Smooth muscle cell (in vitro differentiated cells): ENCODE measurements at regions not wholly inside any gene's neighbourhood (a gene's known extent, or its start where the extent isn't known, plus 50 kb on each side); places are given as distances from the start of the nearest gene placed in this dataset.

ENCODE experiments used
- DNase-seq: peaks from one replicate; lab custom pipeline; 2025; ENCODE audit not compliant: unreplicated experiment; lab: John Stamatoyannopoulos, UW
- H2AFZ ChIP-seq: fragments of 200-600 bp; sonication (generic); 2 replicates; pipeline ENCODE4 v1.6.0; 2016; ENCODE audit warnings: antibody characterized with exemption, low read depth, mild to moderate bottlenecking
- H3F3A ChIP-seq: fragments of 200-600 bp; sonication (generic); 2 replicates; pipeline ENCODE4 v1.6.0; 2017; ENCODE audit warnings: antibody characterized with exemption, low read depth
- H3K27ac ChIP-seq: fragments of 200-600 bp; sonication (generic); 2 replicates; pipeline ENCODE4 v1.5.1; 2016; ENCODE audit warnings: low read depth, mild to moderate bottlenecking
- H3K27me3 ChIP-seq: fragments of 200-600 bp; sonication (generic); 2 replicates; pipeline ENCODE4 v1.6.1; 2016; ENCODE audit warnings: low read depth, mild to moderate bottlenecking
- H3K36me3 ChIP-seq: fragments of 200-600 bp; sonication (generic); 2 replicates; pipeline ENCODE4 v1.5.1; 2016; ENCODE audit warnings: low read depth
- H3K4me1 ChIP-seq: fragments of 200-600 bp; sonication (generic); 2 replicates; pipeline ENCODE4 v1.5.1; 2016; ENCODE audit warnings: low read depth
- H3K4me2 ChIP-seq: fragments of 200-600 bp; sonication (generic); 2 replicates; pipeline ENCODE4 v1.6.0; 2016; ENCODE audit warnings: mild to moderate bottlenecking
- H3K4me3 ChIP-seq: fragments of 200-600 bp; sonication (generic); 2 replicates; pipeline ENCODE4 v1.5.1; 2016; ENCODE audit warnings: mild to moderate bottlenecking
- H3K79me2 ChIP-seq: fragments of 200-600 bp; sonication (generic); 2 replicates; pipeline ENCODE4 v1.6.0; 2016; ENCODE audit warnings: low read depth, mild to moderate bottlenecking
- H3K9ac ChIP-seq: fragments of 200-600 bp; sonication (generic); 2 replicates; pipeline ENCODE4 v1.6.0; 2016; ENCODE audit warnings: low read depth
- H3K9me3 ChIP-seq: fragments of 200-600 bp; sonication (generic); replicated peaks from 2 replicates; pipeline ENCODE4 v1.5.1; 2016; ENCODE audit warnings: low read depth
- H4K20me1 ChIP-seq: fragments of 200-600 bp; sonication (generic); 2 replicates; pipeline ENCODE4 v1.6.0; 2016; ENCODE audit warnings: low read depth
- WGBS: methylation state at CpG from one replicate; pipeline ENCODE4 v1.1.7; 2016; ENCODE audit warnings: low lambda C conversion rate; 5-methylcytosine and 5-hydroxymethylcytosine counted together
- TF ChIP-seq, protein P1 (sequence below): fragments of 200-600 bp; sonication (generic); IDR thresholded peaks from 2 replicates; pipeline ENCODE4 v1.5.1; 2017; ENCODE audit warnings: borderline replicate concordance, mild to moderate bottlenecking, antibody characterized with exemption; ENCODE audit not compliant: insufficient read depth, poor library complexity, severe bottlenecking

DNA sequence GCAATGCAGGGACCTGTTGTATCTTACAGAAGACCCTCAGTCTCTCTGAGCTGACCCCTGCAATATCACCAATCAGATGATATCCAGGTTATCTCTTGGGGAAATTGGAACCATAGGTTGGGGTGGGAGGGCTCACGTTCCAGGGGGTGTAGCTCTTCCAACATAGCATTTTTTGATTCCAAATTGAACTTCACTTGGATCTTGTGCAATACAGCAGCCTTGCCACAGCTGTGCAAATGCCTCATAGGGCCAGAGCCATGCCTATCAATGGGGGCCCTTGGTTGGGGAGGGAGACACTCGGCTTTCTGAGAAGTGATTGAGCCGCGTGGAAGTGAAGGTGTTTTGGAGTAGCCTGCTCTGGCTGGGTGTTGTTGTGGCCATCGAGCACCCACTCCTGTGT is 117.2 kb upstream of the PITX1 start:
- Histone ChIP-seq H3K27ac (no peak overlapping the region), H3K27me3 (no peaks in the 10 kb centered on the region), H3K4me2 (no peak overlapping the region), H3K4me3 (no peak overlapping the region), H3F3A (no peaks in the 10 kb centered on the region), H3K36me3 (no peaks in the 10 kb centered on the region), H4K20me1 (no peaks in the 10 kb centered on the region), H3K9me3 (no peaks in the 10 kb centered on the region), H3K9ac (no peak overlapping the region), H3K4me1 (peaks cover 11% of the 10 kb centered on the region), H3K79me2 (no peaks in the 10 kb centered on the region), H2AFZ (no peak overlapping the region)
- DNase-seq = no peak
- 92% methylated on average over 5 of the region's 5 CpGs for WGBS
- TF ChIP-seq, protein P1, sequence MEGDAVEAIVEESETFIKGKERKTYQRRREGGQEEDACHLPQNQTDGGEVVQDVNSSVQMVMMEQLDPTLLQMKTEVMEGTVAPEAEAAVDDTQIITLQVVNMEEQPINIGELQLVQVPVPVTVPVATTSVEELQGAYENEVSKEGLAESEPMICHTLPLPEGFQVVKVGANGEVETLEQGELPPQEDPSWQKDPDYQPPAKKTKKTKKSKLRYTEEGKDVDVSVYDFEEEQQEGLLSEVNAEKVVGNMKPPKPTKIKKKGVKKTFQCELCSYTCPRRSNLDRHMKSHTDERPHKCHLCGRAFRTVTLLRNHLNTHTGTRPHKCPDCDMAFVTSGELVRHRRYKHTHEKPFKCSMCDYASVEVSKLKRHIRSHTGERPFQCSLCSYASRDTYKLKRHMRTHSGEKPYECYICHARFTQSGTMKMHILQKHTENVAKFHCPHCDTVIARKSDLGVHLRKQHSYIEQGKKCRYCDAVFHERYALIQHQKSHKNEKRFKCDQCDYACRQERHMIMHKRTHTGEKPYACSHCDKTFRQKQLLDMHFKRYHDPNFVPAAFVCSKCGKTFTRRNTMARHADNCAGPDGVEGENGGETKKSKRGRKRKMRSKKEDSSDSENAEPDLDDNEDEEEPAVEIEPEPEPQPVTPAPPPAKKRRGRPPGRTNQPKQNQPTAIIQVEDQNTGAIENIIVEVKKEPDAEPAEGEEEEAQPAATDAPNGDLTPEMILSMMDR = no peak

DNA sequence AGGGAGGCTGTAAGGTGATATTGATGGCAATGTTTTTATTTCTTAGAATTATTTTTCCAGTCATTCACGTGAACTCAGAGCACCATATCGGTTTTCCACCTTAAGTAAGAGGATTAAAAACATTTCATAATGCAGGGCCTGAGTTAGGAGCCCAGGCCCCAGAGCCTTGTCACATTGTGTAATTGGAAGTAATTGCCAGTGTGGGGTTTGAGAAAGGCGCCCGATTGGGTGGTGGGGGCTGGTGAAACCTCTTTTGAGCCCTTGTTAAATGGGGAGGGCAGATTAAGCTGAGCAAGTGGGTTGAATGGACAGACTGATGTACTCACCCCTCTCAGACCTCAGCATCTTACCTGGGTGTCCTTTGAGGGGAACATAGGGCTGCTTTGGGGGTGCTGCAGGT is 116.7 kb upstream of the PITX1 start:
- H3K27ac ChIP-seq = no peak overlapping the region
- TF ChIP-seq, protein P1 = no peak
- no peak overlapping the region for H3K4me3 ChIP-seq
- H2AFZ ChIP-seq = no peak overlapping the region
- H3K4me2 ChIP-seq = no peak overlapping the region
- no peaks in the 10 kb centered on the region for H3K79me2 ChIP-seq
- DNase-seq = no peak
- H3K9ac ChIP-seq = no peak overlapping the region
- no peaks in the 10 kb centered on the region for H3F3A ChIP-seq
- H4K20me1 ChIP-seq = no peaks in the 10 kb centered on the region
- no peaks in the 10 kb centered on the region for H3K36me3 ChIP-seq
- WGBS = 87% methylated on average over 4 of the region's 4 CpGs
- no peaks in the 10 kb centered on the region for H3K9me3 ChIP-seq
- H3K4me1 ChIP-seq = peaks cover 11% of the 10 kb centered on the region
- H3K27me3 ChIP-seq = no peaks in the 10 kb centered on the region

DNA sequence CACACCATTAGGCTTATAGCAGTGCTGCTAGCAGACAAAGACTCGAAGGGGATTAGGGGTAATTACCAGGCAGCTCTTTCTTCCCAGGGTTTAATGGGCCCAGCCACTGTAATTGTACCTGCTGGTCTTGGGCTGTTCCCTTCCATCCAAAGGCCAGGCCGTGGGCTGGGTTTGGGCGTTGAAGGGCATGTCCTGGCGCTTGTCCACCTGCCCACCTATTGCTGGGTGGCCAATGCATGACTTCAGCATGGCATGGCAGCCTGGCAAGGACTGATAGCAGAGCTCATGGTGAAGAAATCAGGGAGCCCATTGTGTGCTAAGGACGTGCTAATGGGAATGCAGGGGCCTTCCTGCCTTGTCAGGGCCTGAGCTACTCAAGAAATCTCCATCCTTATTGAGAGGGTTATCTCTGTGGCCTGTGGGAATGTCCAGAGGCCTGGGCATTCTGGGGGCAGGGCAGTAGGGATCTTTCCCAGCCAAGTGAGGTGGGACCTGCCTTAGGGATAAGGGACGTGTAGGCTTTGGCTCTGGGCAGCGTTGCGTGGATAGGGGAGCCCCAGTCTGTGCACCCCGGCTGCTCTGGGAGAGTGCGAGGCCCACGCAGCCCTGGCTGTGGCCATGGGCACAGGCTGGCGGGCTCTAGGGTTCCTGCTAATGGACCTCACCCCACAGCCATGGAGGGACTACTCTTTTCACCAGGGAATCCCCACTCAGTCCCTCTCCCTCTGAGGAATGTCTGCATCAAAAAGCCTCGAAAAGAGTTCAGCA is 116.1 kb upstream of the PITX1 start:
- no peaks in the 10 kb centered on the region for H3K9me3 ChIP-seq
- no peaks in the 10 kb centered on the region for H3K27me3 ChIP-seq
- H3K79me2 ChIP-seq = no peaks in the 10 kb centered on the region
- WGBS = 72% methylated on average over 13 of the region's 13 CpGs
- no peak for DNase-seq
- no peaks in the 10 kb centered on the region for H3F3A ChIP-seq
- no peaks in the 10 kb centered on the region for H4K20me1 ChIP-seq
- no peak overlapping the region for H3K27ac ChIP-seq
- H3K4me3 ChIP-seq = no peak overlapping the region
- H3K4me2 ChIP-seq = no peak overlapping the region
- peaks cover 11% of the 10 kb centered on the region for H3K4me1 ChIP-seq
- H3K36me3 ChIP-seq = no peaks in the 10 kb centered on the region
- TF ChIP-seq, protein P1 = no peak
- H2AFZ ChIP-seq = no peak overlapping the region
- H3K9ac ChIP-seq = no peak overlapping the region
